Lower leg skin (tissue), 4 donors: ENCODE measurements at regions not wholly inside any gene's neighbourhood (a gene's known extent, or its start where the extent isn't known, plus 50 kb on each side); places are given as distances from the start of the nearest gene placed in this dataset.

Experiments used
- DNase-seq, 2 donors: peaks; one replicate each; pipeline ENCODE4 v3.0.0-alpha.2; 2019; ENCODE audit warnings: low spot score in 2 of 2
- H3K4me3 ChIP-seq: fragments of 200-600 bp; sonication (generic); 2 replicates; pipeline ENCODE4 v1.5.1; 2017; ENCODE audit warnings: mild to moderate bottlenecking, low read depth; ENCODE audit not compliant: poor library complexity, severe bottlenecking
- POLR2A ChIP-seq, 2 donors: fragments of 450-650 bp; IDR thresholded peaks; one replicate each; pipeline ENCODE4 v1.6.1; 2016 to 2017; ENCODE audit warnings: antibody characterized with exemption in 2 of 2, mild to moderate bottlenecking in 1 of 2, moderate library complexity in 1 of 2
- WGBS, 2 donors: methylation state at CpG; one replicate each; pipeline ENCODE4 v1.1.5; 2018; 5-methylcytosine and 5-hydroxymethylcytosine counted together
- intact Hi-C: fragments of 100-400 bp; cut with DNase I; formaldehyde crosslinking; loops from one replicate; pipeline ENCODE4 v1.15.0; 2023; ENCODE audit warnings: low total_unique reads
- TF ChIP-seq, protein P1 (sequence below), 3 donors: fragments of 450-650 bp; IDR thresholded peaks; one replicate each; pipeline ENCODE4 v1.5.1; 2016; ENCODE audit warnings: antibody characterized with exemption in 3 of 3, mild to moderate bottlenecking in 3 of 3, moderate library complexity in 2 of 3

DNA sequence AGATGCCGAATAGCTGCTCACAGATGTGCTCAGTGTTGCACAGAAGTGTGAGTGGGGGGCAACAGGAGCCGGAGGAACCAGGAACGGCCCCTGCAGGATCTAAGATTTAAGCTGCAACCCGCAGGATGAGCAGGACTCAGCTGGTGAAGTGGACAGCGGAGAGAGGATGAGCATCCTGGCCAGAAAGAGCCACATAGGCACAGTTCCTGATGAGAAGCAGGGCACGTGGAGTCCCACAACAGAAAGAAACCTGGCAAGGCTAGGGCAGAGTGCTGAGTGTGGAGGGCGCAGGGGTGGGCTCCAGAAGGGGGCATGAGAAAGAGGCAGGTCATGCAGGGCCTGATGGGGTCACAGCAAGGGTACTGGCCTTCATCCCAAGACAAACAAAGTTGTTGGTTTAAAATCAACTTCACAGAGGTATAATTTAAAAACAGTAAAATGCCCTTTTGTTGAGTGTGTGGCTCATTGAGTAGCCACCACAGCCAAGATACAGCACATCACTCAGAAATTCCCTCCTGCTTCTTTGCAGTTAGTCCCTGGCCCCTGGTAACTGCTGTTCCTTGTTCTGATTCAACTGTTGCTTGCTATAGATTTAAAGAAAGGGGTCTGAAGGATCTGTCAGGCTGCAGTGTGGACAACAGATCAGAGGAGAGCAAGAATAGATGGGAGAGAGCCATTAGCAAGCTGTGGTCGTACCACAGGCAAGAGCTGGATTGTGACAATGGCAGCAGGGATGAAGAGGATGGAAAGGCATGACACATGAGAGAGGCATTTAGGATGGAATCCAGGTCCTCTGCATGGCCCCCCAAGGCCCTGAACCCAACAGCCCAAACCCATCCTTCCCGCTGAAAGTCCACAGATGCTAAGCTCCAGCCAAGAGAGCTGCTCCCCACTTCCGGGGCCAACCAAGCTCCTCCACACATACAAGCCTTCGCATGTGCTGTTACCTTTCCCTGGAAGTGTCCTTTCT lies 53.1 kb upstream of the OSBPL3 start:
- no peak overlapping the region for H3K4me3 ChIP-seq
- 87 to 88% methylated on average over 11 of the region's 11 CpGs for WGBS, 2 donors
- TF ChIP-seq, protein P1, sequence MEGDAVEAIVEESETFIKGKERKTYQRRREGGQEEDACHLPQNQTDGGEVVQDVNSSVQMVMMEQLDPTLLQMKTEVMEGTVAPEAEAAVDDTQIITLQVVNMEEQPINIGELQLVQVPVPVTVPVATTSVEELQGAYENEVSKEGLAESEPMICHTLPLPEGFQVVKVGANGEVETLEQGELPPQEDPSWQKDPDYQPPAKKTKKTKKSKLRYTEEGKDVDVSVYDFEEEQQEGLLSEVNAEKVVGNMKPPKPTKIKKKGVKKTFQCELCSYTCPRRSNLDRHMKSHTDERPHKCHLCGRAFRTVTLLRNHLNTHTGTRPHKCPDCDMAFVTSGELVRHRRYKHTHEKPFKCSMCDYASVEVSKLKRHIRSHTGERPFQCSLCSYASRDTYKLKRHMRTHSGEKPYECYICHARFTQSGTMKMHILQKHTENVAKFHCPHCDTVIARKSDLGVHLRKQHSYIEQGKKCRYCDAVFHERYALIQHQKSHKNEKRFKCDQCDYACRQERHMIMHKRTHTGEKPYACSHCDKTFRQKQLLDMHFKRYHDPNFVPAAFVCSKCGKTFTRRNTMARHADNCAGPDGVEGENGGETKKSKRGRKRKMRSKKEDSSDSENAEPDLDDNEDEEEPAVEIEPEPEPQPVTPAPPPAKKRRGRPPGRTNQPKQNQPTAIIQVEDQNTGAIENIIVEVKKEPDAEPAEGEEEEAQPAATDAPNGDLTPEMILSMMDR (IDR thresholded peaks at IDR 0.05), result no peak
- no peak for TF ChIP-seq POLR2A (IDR thresholded peaks at IDR 0.05)
- intact Hi-C loops, result no loop called here
- no peak for DNase-seq

DNA sequence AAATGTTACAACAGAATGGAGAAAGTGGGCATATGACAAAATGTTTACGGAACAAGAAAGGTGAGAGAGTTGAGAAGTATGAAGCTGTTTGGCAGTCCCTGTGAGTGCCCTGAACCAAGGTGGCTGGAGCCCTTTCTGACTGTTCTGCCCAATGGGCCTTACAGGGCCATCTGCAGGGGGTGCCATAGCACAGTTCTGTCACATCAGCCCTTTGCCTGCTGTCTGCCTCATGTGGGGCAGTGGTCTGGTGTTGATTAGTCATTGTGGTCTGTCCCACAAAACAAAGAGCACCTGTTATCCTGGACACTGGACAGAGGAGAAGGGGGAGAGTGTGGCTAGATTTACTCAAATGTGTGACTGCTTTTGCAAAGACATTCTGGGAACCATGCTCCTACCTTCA lies 51.5 kb upstream of the OSBPL3 start:
- no peak for DNase-seq
- 94 to 100% methylated on average over 1 of the region's 1 CpG for WGBS, 2 donors
- TF ChIP-seq, protein P1 (IDR thresholded peaks at IDR 0.05), result no peak
- no peak for TF ChIP-seq POLR2A (IDR thresholded peaks at IDR 0.05)
- H3K4me3 ChIP-seq, result no peak overlapping the region
- intact Hi-C loops, result no loop called here

DNA sequence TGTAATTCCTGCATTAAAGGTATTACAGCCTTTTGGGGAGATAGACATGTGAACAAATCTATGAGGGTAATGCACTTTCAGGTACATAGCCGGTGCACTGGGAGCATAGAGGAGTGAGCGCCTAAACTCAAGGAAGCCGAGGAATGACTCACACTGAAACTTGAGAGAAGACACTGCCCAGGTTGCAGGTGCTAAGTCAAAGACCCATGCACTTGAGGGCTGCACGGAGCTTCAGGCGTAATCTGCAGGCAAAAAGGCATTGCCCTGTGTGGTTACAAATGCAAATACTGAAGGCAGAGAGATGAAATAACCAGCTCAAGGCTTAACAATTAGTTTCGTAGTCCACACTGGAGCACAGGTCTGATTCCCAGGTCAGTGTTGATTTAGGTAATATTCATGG lies 51.0 kb upstream of the OSBPL3 start:
- WGBS, 2 donors, result 61 to 92% methylated on average over 6 of the region's 6 CpGs
- DNase-seq, result no peak
- intact Hi-C loops, result no loop called here

More for the DNA sequence above, 51.0 kb upstream of the OSBPL3 start:
- TF ChIP-seq, protein P1 (IDR thresholded peaks at IDR 0.05), result no peak
- TF ChIP-seq POLR2A (IDR thresholded peaks at IDR 0.05), result no peak
- no peak overlapping the region for H3K4me3 ChIP-seq
